ENCODE measurements at regions not wholly inside any gene's neighbourhood (a gene's known extent, or its start where the extent isn't known, plus 50 kb on each side); places are given as distances from the start of the nearest gene placed in this dataset.

DNA sequence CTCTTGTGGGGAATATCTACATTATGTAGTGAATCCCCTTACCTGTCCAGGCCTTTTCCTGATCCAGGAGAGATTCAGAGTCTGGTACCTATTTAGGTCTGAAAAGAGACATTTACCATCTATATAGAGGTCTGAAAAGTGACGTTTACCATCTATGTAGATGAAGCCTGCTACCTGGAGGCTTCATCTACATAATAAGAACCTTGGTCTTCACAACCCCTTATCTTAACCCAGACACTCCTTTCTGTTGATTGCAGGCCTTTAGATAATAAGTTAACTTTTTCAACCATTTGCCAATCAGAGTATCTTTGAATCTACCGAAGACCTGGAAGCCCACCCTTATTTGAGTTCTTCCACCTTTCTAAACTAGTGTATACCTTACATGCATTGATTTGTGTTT, 113.0 kb upstream of the DMRT1 start:
- ATAC-seq: no peak
- Histone ChIP-seq H3K4me3 (no peak overlapping the region), H3K27me3 (ENCODE audit: insufficient read depth in 3 of 3, low read length in 2 of 3) (no peaks in the 10 kb centered on the region), H3K9me3 (no peaks in the 10 kb centered on the region), H3K27ac (no peak overlapping the region), H3K4me1 (peaks cover 8% of the 10 kb centered on the region), H3K36me3 (ENCODE audit: insufficient read depth in 1 of 2, low read depth in 1 of 2) (peaks cover 4 to 36% of the 10 kb centered on the region in 2 donors)
- no peak for DNase-seq
- intact Hi-C loops (cut with DNase I): no loop called here
- WGBS, 3 donors: 92 to 100% (median 96%) methylated on average over 2 of the region's 2 CpGs
- TF ChIP-seq, protein P1, sequence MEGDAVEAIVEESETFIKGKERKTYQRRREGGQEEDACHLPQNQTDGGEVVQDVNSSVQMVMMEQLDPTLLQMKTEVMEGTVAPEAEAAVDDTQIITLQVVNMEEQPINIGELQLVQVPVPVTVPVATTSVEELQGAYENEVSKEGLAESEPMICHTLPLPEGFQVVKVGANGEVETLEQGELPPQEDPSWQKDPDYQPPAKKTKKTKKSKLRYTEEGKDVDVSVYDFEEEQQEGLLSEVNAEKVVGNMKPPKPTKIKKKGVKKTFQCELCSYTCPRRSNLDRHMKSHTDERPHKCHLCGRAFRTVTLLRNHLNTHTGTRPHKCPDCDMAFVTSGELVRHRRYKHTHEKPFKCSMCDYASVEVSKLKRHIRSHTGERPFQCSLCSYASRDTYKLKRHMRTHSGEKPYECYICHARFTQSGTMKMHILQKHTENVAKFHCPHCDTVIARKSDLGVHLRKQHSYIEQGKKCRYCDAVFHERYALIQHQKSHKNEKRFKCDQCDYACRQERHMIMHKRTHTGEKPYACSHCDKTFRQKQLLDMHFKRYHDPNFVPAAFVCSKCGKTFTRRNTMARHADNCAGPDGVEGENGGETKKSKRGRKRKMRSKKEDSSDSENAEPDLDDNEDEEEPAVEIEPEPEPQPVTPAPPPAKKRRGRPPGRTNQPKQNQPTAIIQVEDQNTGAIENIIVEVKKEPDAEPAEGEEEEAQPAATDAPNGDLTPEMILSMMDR (IDR thresholded peaks at IDR 0.05): no peak

DNA sequence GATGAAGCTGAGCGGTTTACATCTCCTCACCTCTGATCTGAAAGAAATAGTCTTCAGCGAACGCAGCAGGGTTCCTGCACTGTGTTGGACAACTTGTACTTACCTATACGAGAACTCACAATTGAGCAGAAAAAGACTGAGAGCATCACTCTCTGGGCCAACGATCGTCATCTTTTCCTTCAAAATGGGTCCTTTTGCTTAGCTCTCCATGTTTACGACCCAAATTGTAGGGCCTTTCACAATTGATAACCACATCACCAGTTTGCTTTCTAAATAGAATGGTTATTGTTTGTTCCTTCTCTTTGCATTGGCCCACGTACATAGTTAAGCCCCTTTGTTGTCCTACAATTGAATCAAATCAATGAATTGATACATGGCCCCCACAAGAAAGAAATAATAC, 110.0 kb upstream of the DMRT1 start:
- 93 to 97% (median 94%) methylated on average over 8 of the region's 8 CpGs for WGBS, 3 donors
- Histone ChIP-seq H3K27ac (no peak overlapping the region), H3K4me3 (no peak overlapping the region), H3K4me1 (peaks cover 26% of the 10 kb centered on the region), H3K27me3 (ENCODE audit: insufficient read depth in 3 of 3, low read length in 2 of 3) (no peaks in the 10 kb centered on the region), H3K36me3 (ENCODE audit: insufficient read depth in 1 of 2, low read depth in 1 of 2) (peaks cover 6 to 54% of the 10 kb centered on the region in 2 donors), H3K9me3 (no peaks in the 10 kb centered on the region)
- intact Hi-C loops (cut with DNase I): no loop called here
- no peak for DNase-seq
- no peak for ATAC-seq
- TF ChIP-seq, protein P1 (IDR thresholded peaks at IDR 0.05): no peak

DNA sequence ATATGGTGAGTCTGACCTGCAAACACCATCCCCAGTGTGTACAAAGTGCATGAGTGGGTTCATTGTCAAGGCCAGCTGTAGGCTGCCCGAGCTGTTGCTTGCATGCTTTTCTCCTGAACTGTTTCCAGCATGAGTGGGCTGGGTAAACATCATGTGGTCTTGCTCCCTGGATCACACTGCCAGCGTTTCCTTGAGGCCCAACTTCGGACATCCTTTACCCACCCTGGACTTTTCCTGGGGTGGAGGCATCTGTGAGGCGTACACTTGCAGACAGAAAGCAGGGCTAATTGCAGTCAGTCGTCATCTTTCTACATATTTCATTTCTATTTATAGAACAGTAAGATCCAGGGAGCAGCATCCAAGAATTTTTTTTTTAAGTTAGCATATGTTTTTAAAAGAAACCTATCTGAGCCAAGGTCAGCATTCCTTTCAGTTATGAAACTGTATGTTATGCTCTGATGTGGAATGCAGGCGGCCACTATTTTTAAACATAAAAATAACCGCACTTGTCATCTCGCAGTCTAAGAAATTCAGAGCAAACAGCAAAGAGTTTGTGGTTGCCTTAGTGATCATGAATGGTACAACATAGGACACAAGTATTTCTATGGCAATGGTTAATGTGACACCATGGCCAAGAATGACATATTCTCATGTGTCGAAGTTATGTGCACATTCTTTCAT, 106.5 kb upstream of the DMRT1 start:
- H3K27ac ChIP-seq: peak overlapping the region; percentile 90
- peaks cover 8 to 75% of the 10 kb centered on the region in 2 donors for H3K36me3 ChIP-seq (ENCODE audit: insufficient read depth in 1 of 2, low read depth in 1 of 2)
- H3K9me3 ChIP-seq: no peaks in the 10 kb centered on the region
- no peaks in the 10 kb centered on the region for H3K27me3 ChIP-seq (ENCODE audit: insufficient read depth in 3 of 3, low read length in 2 of 3)
- intact Hi-C loops (cut with DNase I): loop anchor here (2.0 to 5.0 kb wide), 2 partner anchors 14 to 38 kb away; no protein-coding TSS in a partner anchor
- WGBS, 3 donors: 7 to 11% (median 7%) methylated on average over 9 of the region's 9 CpGs
- ATAC-seq: peak; percentile 46 to 72 (median 54)
- no peak for DNase-seq
- H3K4me3 ChIP-seq: no peak overlapping the region
- H3K4me1 ChIP-seq: peaks cover 54% of the 10 kb centered on the region
- TF ChIP-seq, protein P1 (IDR thresholded peaks at IDR 0.05): no peak

DNA sequence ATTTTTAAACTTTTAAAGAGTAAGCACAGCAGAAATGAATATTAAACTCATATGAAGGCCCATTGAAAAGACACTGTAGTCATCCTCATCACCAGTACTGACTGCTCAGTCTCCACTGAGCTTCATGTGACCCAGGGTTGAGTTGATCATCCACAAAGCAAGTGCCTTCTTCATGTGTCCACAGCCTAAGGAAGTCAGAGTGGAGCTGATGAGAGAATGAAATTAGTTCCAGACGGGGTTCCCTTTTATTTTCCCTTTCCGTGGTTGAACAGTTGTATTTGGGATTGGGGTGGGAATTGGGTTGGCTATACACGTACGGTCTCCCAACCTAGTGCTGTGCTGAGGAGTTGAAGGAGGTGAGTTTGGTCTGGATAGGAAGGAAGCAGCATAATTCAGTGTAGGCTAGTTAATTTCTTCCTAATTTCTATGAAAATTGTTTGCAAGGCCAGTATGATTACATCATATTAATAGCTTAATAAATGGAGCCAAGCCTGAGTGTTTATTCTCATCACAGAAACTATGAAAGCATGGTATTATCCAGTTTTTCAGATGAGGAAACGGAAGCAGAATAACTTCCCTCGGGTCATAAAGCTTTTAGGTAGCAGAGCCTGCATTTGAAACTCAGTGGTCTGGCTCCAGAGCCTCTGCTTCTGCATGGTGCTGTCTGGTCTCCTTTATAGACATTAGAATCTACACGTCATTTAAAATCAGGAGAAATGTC, 103.9 kb upstream of the DMRT1 start:
- TF ChIP-seq, protein P1 (IDR thresholded peaks at IDR 0.05): no peak
- peak in 1 of 4 donors; percentile 1 for ATAC-seq

More for the DNA sequence above, 103.9 kb upstream of the DMRT1 start:
- no peak for DNase-seq
- Histone ChIP-seq H3K4me3 (no peak overlapping the region), H3K4me1 (peaks cover 54% of the 10 kb centered on the region), H3K9me3 (no peaks in the 10 kb centered on the region), H3K27ac (peak overlapping the region; percentile 90), H3K36me3 (ENCODE audit: insufficient read depth in 1 of 2, low read depth in 1 of 2) (peaks cover 8 to 77% of the 10 kb centered on the region in 2 donors), H3K27me3 (ENCODE audit: insufficient read depth in 3 of 3, low read length in 2 of 3) (no peaks in the 10 kb centered on the region)
- intact Hi-C loops (cut with DNase I): loop anchor here in 1 of 2 donors (5.0 kb wide), 1 partner anchor 40 kb away; no protein-coding TSS in a partner anchor
- 47 to 50% (median 49%) methylated on average over 7 of the region's 7 CpGs for WGBS, 3 donors

Measured in psoas muscle (tissue), 7 donors.